Dendritic cell treated with granulocyte-macrophage colony-stimulating factor and Interleukin-4, amounts not matched to agents 40 ng/mL and 50 ng/mL, for 4 days (primary cell): ENCODE measurements at regions not wholly inside any gene's neighbourhood (a gene's known extent, or its start where the extent isn't known, plus 50 kb on each side); places are given as distances from the start of the nearest gene placed in this dataset.
"Not testable (repeated sequence)": the region's sequence is repeated elsewhere in the genome, so short reads cannot be mapped to it uniquely, and the experiment has no call there.

ENCODE experiments used
- H3K27ac Mint-ChIP-seq: one replicate; pipeline ENCODE4 v1.8.0; 2022; ENCODE audit warnings: mild to moderate bottlenecking, mixed read lengths
- H3K27me3 Mint-ChIP-seq: one replicate; pipeline ENCODE4 v1.8.0; 2022; ENCODE audit warnings: mild to moderate bottlenecking, mixed read lengths
- H3K36me3 Mint-ChIP-seq: one replicate; pipeline ENCODE4 v1.8.0; 2022; ENCODE audit warnings: low read depth, mixed read lengths
- H3K4me1 Mint-ChIP-seq: one replicate; pipeline ENCODE4 v1.8.0; 2022; ENCODE audit warnings: low read depth, mixed read lengths
- H3K4me3 Mint-ChIP-seq: one replicate; pipeline ENCODE4 v1.8.0; 2022; ENCODE audit warnings: mild to moderate bottlenecking, moderate library complexity, mixed read lengths
- H3K9me3 Mint-ChIP-seq: one replicate; pipeline ENCODE4 v1.8.0; 2022; ENCODE audit warnings: mixed read lengths
- intact Hi-C: fragments of 100-400 bp; cut with micrococcal nuclease; formaldehyde crosslinking; loops from one replicate; pipeline ENCODE4 v1.15.0; 2022

DNA sequence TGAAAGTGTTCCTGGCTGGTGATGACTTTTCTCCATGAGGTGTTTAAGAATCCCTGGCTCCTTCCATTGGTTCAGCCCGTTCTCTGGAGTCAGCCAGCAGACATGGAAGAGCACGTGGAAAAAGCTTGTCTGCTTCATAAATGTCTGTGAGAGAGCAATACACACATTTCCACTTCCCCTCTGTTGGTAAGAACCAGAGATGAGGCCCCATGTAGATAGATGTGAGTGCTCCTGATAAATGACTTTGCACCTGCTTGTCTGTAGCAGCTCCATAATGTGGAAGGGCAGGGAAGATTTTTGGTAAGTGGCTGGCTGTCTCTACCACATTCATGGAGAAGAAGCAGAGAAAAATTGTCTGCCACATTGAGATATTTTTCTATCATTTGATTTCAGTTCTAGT is 325.8 kb downstream of the LMO7 start:
- Mint-ChIP-seq H3K27ac (no peak overlapping the region), H3K9me3 (no peaks in the 10 kb centered on the region), H3K4me1 (no peaks in the 10 kb centered on the region), H3K27me3 (no peaks in the 10 kb centered on the region), H3K36me3 (no peaks in the 10 kb centered on the region), H3K4me3 (no peak overlapping the region)
- intact Hi-C loops, result no loop called here

DNA sequence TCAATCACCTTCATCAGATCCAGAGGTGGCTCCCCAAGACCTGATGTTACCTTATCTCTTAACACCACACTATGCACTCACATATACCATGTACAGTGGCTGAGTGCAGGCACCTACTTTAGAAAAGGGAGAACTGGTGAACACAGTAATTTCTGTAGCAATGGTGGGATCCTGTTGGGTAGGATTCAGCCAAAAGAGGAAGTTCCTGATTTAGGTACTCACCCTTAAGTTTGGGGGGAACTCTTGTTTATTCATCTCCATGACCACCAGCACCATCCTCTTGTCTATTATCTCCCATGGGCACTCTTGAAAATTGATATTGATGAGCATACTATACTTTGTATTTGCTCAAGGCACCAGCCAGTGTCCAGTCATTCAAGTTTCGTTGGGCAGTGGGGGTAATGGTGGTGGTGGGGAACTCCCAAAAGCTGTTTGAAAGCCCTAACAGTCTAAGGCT is 324.4 kb downstream of the LMO7 start:
- Mint-ChIP-seq H3K27ac (no peak overlapping the region), H3K36me3 (no peaks in the 10 kb centered on the region), H3K4me1 (no peaks in the 10 kb centered on the region), H3K27me3 (no peaks in the 10 kb centered on the region), H3K9me3 (no peaks in the 10 kb centered on the region), H3K4me3 (no peak overlapping the region)
- intact Hi-C loops, result no loop called here

DNA sequence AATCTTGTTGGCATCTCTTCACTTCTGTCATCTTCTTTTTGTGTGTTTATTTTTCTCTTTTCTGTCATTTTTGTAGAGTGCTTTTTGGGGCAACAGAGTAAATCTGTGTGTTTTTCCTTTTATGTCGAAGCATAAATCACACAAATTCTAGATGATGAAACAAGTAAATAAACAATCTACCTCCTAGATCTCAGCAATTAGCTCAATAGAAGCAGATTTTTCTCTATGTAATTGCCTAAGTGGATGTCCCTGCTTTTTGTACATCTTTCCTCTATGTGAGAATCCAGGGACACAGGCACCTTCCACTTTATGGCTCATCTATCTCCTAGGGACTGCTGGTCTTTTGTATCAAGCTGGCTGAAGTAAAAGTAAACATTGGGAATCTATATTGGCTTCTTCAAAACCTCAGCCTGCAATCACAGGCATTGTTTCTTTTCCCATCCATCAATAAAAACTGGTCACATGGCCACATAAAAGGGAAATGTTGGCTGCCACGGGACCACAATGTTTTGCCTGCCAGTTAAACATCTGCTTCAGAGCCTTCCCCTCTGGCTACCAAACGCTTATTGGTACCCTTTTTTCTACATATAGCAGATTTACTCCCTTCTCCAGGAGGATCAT is 323.8 kb downstream of the LMO7 start:
- Mint-ChIP-seq H3K4me1 (no peaks in the 10 kb centered on the region), H3K27me3 (no peaks in the 10 kb centered on the region), H3K27ac (no peak overlapping the region), H3K36me3 (no peaks in the 10 kb centered on the region), H3K4me3 (no peak overlapping the region), H3K9me3 (peaks cover 2% of the 10 kb centered on the region)
- intact Hi-C loops, result no loop called here

- not testable (repeated sequence) for H3K36me3 Mint-ChIP-seq, H3K27me3 Mint-ChIP-seq, H3K4me1 Mint-ChIP-seq
Observed at GRCh38 chr13:75953589-75953988, 317.5 kb downstream of the LMO7 start.

GRCh38 chr13:75947448-75947847 is 311.3 kb downstream of the LMO7 start:
- Mint-ChIP-seq H3K27ac (no peak overlapping the region), H3K36me3 (no peaks in the 10 kb centered on the region), H3K27me3 (no peaks in the 10 kb centered on the region), H3K9me3 (no peaks in the 10 kb centered on the region), H3K4me3 (no peak overlapping the region), H3K4me1 (no peaks in the 10 kb centered on the region)
- intact Hi-C loops, result no loop called here

More at GRCh38 chr13:75953589-75953988, 317.5 kb downstream of the LMO7 start:
- intact Hi-C loops, H3K9me3 Mint-ChIP-seq, H3K4me3 Mint-ChIP-seq, H3K27ac Mint-ChIP-seq: not testable (repeated sequence)

DNA sequence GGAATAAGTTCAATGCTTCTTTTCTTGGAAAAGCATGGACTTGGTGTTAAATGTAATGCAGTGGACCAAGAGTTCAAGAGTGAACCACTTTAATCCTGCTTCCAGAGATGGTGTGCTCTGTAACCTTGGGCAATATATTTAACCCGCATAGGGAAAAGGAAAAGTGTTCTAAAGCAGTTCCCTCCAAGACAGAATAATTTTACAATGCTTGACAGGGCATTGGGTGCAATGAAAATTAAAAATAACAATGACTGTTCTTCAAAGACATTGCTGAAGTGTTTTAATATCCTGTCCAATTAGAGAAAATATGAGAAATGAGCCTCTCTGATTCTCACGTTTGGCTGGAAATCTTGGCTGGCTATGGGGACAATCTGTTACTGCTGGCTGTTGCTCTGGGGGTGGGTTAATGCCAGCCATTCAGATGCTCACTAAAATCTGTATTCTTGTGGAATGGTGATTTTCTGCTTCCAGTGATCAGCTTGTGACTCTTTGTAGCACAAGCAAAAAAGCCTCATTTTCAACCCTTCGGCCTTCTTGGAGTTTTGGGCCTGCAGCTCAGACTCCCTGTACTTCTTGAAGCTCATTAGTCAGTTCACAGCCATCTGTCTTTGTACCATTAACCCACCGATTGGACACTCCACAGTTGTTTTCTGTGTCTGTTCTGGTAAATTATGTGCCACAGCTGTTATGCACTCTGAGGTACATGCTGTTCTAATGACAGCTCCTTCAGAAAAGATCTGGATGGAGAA is 310.6 kb downstream of the LMO7 start:
- no peaks in the 10 kb centered on the region for H3K27me3 Mint-ChIP-seq
- intact Hi-C loops, result no loop called here
- no peaks in the 10 kb centered on the region for H3K9me3 Mint-ChIP-seq
- H3K27ac Mint-ChIP-seq, result no peak overlapping the region
- H3K4me1 Mint-ChIP-seq, result no peaks in the 10 kb centered on the region
- H3K4me3 Mint-ChIP-seq, result no peak overlapping the region
- no peaks in the 10 kb centered on the region for H3K36me3 Mint-ChIP-seq

GRCh38 chr13:75945841-75946482 is 309.8 kb downstream of the LMO7 start:
- intact Hi-C loops, result no loop called here

DNA sequence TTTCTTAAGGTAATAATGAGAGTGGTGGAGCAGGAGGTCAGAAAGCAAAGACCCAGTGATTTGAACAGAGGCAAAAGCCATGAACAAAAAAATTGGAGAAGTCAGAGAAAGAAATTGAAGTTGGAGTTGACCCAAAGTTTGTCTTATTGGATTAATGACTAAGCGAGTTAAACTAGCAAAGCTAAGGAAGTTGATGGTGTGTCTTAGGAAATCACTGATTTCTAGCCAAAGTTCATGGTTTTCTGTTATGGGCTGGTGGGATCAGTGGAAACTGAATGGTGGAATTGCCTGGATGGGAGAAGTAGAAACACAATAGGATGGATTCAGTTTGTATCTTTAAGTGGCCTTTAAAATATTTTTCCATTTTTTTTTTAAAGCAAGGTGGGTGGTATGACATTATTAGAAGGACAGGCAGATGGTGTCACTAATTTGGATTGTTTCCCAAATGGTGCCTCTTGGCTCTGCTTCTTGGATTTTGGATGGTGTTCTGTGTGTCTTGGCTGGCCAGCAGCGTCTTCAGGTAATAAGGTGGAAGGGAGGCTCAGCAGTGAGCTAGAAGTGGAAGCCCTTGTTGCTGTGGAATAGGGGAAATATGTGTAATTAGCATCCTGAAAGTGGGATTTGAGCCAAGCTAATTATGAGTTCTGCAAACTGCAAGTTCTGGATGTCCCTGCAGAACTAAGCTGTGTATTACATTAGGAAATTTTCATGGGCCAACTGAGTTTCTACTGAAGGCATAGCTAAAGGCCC is 302.9 kb downstream of the LMO7 start:
- intact Hi-C loops, result no loop called here
- Mint-ChIP-seq H3K27me3 (no peaks in the 10 kb centered on the region), H3K36me3 (no peaks in the 10 kb centered on the region), H3K4me1 (no peaks in the 10 kb centered on the region), H3K9me3 (no peaks in the 10 kb centered on the region), H3K27ac (no peak overlapping the region), H3K4me3 (no peak overlapping the region)

More at GRCh38 chr13:75945841-75946482, 309.8 kb downstream of the LMO7 start:
- Mint-ChIP-seq H3K36me3 (no peaks in the 10 kb centered on the region), H3K4me1 (no peaks in the 10 kb centered on the region), H3K4me3 (no peak overlapping the region), H3K27me3 (no peaks in the 10 kb centered on the region), H3K27ac (no peak overlapping the region), H3K9me3 (no peaks in the 10 kb centered on the region)

DNA sequence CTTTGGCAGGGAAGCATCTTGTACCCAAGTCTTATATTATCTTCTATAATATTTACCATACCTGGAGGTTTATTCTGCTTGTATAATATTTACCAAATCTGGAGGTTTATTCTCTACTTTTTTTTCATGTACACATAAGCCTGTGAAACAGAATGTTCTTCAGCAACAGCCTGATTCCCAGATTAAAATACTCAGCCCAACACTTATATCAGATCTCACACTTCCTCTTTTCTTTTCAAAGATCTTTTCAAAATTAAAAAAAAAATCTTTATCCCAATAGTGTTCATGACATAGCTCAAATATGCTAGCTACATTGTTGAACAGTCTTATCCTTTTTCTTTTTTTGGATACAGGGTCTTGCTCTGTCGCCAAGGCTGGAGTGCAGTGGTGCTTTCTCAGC is 300.7 kb downstream of the LMO7 start:
- intact Hi-C loops, result no loop called here
- Mint-ChIP-seq H3K27ac (no peak overlapping the region), H3K27me3 (no peaks in the 10 kb centered on the region), H3K4me3 (no peak overlapping the region), H3K9me3 (no peaks in the 10 kb centered on the region), H3K36me3 (no peaks in the 10 kb centered on the region), H3K4me1 (no peaks in the 10 kb centered on the region)

DNA sequence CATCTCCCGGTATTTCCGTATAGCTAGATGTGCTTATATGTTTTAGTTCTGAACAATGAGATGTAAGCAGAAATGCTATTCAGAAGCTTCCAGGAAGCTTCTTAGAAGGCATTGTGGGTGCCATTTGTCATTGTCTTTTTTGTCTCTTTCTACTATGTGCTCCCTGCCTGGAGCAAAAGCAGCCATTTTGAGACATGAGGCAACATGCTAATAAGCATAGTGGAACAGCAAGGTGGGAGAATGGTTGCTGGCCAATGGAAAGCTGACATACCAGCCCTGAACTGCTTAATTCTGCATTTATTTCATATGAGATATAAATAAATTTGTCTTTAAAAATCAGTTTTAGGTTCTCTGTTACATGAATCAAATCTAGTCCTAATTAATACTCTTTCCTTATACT is 299.7 kb downstream of the LMO7 start:
- Mint-ChIP-seq H3K9me3 (no peaks in the 10 kb centered on the region), H3K27me3 (no peaks in the 10 kb centered on the region), H3K4me1 (no peaks in the 10 kb centered on the region), H3K27ac (no peak overlapping the region), H3K36me3 (no peaks in the 10 kb centered on the region), H3K4me3 (no peak overlapping the region)
- intact Hi-C loops, result no loop called here

DNA sequence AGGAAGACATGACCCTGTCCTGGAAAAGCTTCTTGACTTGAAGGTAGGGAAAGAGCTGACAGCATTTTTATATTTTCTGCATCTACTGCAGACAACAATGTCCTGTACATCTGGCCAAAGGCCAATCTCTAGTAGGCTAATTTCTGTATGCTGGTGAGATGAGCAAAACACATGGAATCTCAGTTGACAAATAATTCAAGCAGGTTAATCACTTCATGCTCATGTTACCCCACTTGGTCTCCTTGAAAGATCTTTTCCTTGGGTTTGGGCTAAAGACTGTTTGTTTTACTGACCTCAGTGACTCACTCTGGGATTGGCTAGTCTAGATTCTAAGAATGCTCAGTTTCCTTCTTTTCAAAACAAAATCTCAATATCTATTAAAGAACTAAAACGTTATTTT is 298.8 kb downstream of the LMO7 start:
- no peak overlapping the region for H3K4me3 Mint-ChIP-seq
- intact Hi-C loops, result no loop called here
- H3K9me3 Mint-ChIP-seq, result no peaks in the 10 kb centered on the region
- H3K36me3 Mint-ChIP-seq, result no peaks in the 10 kb centered on the region
- no peak overlapping the region for H3K27ac Mint-ChIP-seq
- no peaks in the 10 kb centered on the region for H3K27me3 Mint-ChIP-seq
- H3K4me1 Mint-ChIP-seq, result no peaks in the 10 kb centered on the region

- Mint-ChIP-seq H3K4me3 (no peak overlapping the region), H3K36me3 (no peaks in the 10 kb centered on the region), H3K27me3 (no peaks in the 10 kb centered on the region), H3K4me1 (no peaks in the 10 kb centered on the region), H3K9me3 (peaks cover 11% of the 10 kb centered on the region), H3K27ac (no peak overlapping the region)
- intact Hi-C loops, result no loop called here
Observed at GRCh38 chr13:75932636-75933035, 296.5 kb downstream of the LMO7 start.

GRCh38 chr13:75931116-75931515 is 295.0 kb downstream of the LMO7 start:
- no peaks in the 10 kb centered on the region for H3K27me3 Mint-ChIP-seq
- intact Hi-C loops, result no loop called here
- H3K4me1 Mint-ChIP-seq, result no peaks in the 10 kb centered on the region
- no peaks in the 10 kb centered on the region for H3K36me3 Mint-ChIP-seq
- no peak overlapping the region for H3K27ac Mint-ChIP-seq
- H3K4me3 Mint-ChIP-seq, result no peak overlapping the region
- H3K9me3 Mint-ChIP-seq, result peaks cover 20% of the 10 kb centered on the region

DNA sequence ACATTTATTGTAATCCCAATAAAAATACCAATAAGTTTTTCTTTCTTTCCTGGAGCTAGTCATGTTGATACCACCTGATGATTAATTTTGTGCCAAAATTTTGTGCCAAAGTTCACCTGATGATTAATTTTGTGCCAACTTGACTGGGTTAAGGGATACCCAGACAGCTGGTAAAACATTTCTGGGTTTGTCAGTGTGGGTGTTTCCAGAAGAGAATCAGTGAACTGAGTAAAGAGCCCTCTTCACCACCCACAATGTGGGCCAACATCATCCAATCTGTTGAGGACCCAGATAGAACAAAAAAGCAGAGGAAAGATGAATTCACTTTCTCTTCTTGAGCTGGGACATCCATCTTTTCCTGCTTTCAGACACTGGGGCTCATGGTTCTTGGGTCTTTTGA is 292.9 kb downstream of the LMO7 start:
- H3K4me1 Mint-ChIP-seq, result no peaks in the 10 kb centered on the region
- peaks cover 20% of the 10 kb centered on the region for H3K9me3 Mint-ChIP-seq
- H3K36me3 Mint-ChIP-seq, result no peaks in the 10 kb centered on the region
- H3K27me3 Mint-ChIP-seq, result no peaks in the 10 kb centered on the region
- no peak overlapping the region for H3K27ac Mint-ChIP-seq
- intact Hi-C loops, result no loop called here
- no peak overlapping the region for H3K4me3 Mint-ChIP-seq
